Adrenal gland (tissue), 5 donors: ENCODE measurements at regions not wholly inside any gene's neighbourhood (a gene's known extent, or its start where the extent isn't known, plus 50 kb on each side); places are given as distances from the start of the nearest gene placed in this dataset.

ENCODE experiments used
- CTCF ChIP-seq, 6 experiments: fragments of 450-650 bp in 4 of 6; fragments of 200-600 bp in 2 of 6; sonication (generic) in 1 of 6; IDR thresholded peaks; 1 replicate in 5 of 6; 2 replicates in 1 of 6; pipeline versions ENCODE4 v1.5.1 to v1.8.0; 2016 to 2021; ENCODE audit warnings: antibody characterized with exemption in 6 of 6, mild to moderate bottlenecking in 2 of 6, moderate library complexity in 1 of 6
- POLR2A ChIP-seq, 2 donors: fragments of 450-650 bp; IDR thresholded peaks; one replicate each; pipeline ENCODE4 v1.6.1; 2017; ENCODE audit warnings: antibody characterized with exemption in 2 of 2, mild to moderate bottlenecking in 2 of 2, moderate library complexity in 1 of 2
- donor health status: DM: no; HTN: no; CAD: no.

GRCh38 chr3:30135190-30135589, 471.2 kb upstream of the TGFBR2 start:
- TF ChIP-seq POLR2A (IDR thresholded peaks at IDR 0.05), result no peak
- TF ChIP-seq CTCF (IDR thresholded peaks at IDR 0.05), result no peak
